Immature natural killer cell (primary cell): ENCODE measurements at regions not wholly inside any gene's neighbourhood (a gene's known extent, or its start where the extent isn't known, plus 50 kb on each side); places are given as distances from the start of the nearest gene placed in this dataset.

Source experiments
- DNase-seq, 3 donors: peaks; one replicate each; pipeline ENCODE4 v3.0.0; 2022; ENCODE audit warnings: mixed read lengths in 1 of 3
- H3K27ac Mint-ChIP-seq, 6 donors: one replicate each; pipeline ENCODE4 v1.8.0; 2020; ENCODE audit warnings: mixed read lengths in 6 of 6, mild to moderate bottlenecking in 5 of 6, inconsistent platforms in 4 of 6, moderate library complexity in 3 of 6
- H3K27me3 Mint-ChIP-seq, 3 donors: one replicate each; pipeline ENCODE4 v1.8.0; 2020 to 2021; ENCODE audit warnings: low read depth in 3 of 3, mild to moderate bottlenecking in 3 of 3, mixed read lengths in 3 of 3, moderate library complexity in 3 of 3, inconsistent platforms in 1 of 3
- H3K36me3 Mint-ChIP-seq, 3 donors: one replicate each; pipeline ENCODE4 v1.8.0; 2020; ENCODE audit warnings: mixed read lengths in 3 of 3, inconsistent platforms in 2 of 3, mild to moderate bottlenecking in 2 of 3
- H3K4me1 Mint-ChIP-seq, 2 donors: one replicate each; pipeline ENCODE4 v1.8.0; 2020; ENCODE audit warnings: inconsistent platforms in 2 of 2, mild to moderate bottlenecking in 2 of 2, mixed read lengths in 2 of 2, moderate library complexity in 1 of 2
- H3K4me3 Mint-ChIP-seq, 5 donors: one replicate each; pipeline ENCODE4 v1.8.0; 2020; ENCODE audit warnings: mild to moderate bottlenecking in 5 of 5, mixed read lengths in 5 of 5, inconsistent platforms in 3 of 5, moderate library complexity in 3 of 5
- H3K9me3 Mint-ChIP-seq, 6 donors: one replicate each; pipeline ENCODE4 v1.8.0; 2020; ENCODE audit warnings: mild to moderate bottlenecking in 6 of 6, mixed read lengths in 6 of 6, inconsistent platforms in 4 of 6, moderate library complexity in 3 of 6

DNA sequence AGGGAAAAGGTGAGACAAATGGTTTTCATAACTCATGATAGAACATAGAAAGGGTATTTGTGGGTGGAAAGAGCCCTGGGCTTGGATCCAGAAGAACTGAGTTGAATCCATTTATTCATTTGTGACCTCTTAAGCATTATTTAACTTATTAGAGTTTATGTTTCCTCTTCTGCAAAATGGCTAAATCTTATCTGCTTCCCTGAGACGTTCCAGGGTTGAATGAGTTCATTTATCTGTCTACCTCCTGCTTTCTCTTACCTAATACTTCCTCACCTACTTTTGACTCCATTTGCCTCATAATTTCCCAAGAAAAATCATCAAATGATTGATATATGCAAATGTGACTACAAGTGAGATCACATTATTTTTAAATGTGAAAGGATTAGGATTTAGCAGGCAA, 152.7 kb upstream of the GAS1 start:
- Mint-ChIP-seq H3K4me3 (no peak overlapping the region), H3K9me3 (no peaks in the 10 kb centered on the region), H3K4me1 (no peaks in the 10 kb centered on the region), H3K27me3 (peaks cover 0 to 3% (median 3%) of the 10 kb centered on the region in 3 donors), H3K36me3 (no peaks in the 10 kb centered on the region), H3K27ac (no peak overlapping the region)
- no peak for DNase-seq

DNA sequence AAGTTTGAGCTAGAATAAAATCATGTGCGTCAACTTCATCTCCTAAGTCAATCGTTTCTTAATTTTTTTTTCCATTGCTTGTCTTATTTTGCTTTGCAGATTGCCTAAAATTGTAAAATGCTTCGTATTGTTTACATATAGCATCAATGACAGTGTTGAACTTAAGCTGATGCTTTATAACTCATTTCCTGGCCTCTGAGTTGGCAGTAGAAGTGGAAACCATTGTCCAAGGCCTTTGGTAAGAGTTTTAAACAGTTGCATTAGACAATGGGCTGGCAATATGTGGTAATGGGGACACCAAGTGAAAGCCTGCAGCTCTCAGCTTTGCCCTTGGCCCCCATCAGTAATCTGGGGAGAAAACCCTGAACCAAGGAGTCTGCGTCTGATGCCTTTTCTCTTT, 154.8 kb upstream of the GAS1 start:
- Mint-ChIP-seq H3K4me1 (no peaks in the 10 kb centered on the region), H3K9me3 (no peaks in the 10 kb centered on the region), H3K27ac (no peak overlapping the region), H3K27me3 (peaks cover 3 to 5% (median 3%) of the 10 kb centered on the region in 3 donors), H3K4me3 (no peak overlapping the region), H3K36me3 (no peaks in the 10 kb centered on the region)
- no peak for DNase-seq

DNA sequence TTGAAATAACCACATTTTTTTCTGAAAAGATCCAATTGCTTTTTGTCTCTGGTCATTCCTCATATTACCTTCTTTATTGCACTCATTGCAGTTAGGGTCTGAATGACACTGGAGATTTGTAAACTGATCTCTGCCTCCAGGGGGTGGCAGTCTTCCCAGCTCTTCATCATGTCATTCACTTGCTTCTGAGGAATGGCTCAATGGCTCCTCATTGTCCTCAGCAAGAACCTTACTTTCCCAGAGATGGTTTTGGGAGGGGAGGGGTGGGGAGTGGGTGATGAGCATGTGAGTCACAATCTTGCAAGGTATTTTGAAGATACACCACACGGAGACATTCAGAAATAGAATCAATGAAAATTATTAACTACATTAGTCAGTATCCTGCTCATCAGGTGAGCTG, 159.8 kb upstream of the GAS1 start:
- Mint-ChIP-seq H3K27me3 (peaks cover 4 to 8% (median 7%) of the 10 kb centered on the region in 3 donors), H3K4me1 (no peaks in the 10 kb centered on the region)

DNA sequence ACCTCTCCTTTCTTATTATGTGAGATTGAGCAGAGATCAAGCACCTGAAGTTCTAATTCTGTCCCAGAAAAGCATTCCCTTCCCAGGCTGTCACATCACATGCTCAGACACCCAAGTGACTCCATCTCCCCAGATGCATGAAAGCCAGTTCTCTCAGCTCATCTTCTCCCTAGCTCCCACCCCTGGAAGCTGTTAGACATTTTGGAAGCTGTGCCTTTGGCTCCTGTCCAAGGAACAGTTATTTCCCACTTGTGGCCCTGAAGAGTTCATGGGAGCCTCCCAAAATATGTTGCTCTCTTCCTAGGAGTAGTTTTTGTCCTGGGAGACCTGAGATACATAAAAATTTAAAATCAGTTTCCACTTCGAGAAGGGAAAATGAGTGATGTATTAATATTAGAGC, 161.4 kb upstream of the GAS1 start:
- Mint-ChIP-seq H3K36me3 (no peaks in the 10 kb centered on the region), H3K27ac (no peak overlapping the region), H3K4me3 (no peak overlapping the region), H3K9me3 (peaks cover 0 to 7% (median under 1%) of the 10 kb centered on the region in 6 donors), H3K4me1 (no peaks in the 10 kb centered on the region), H3K27me3 (peaks cover 4 to 7% (median 5%) of the 10 kb centered on the region in 3 donors)
- DNase-seq: no peak

More for the DNA sequence above, 159.8 kb upstream of the GAS1 start:
- Mint-ChIP-seq H3K36me3 (no peaks in the 10 kb centered on the region), H3K4me3 (no peak overlapping the region), H3K27ac (no peak overlapping the region), H3K9me3 (peaks cover 0 to 7% (median 0%) of the 10 kb centered on the region in 6 donors)
- no peak for DNase-seq

DNA sequence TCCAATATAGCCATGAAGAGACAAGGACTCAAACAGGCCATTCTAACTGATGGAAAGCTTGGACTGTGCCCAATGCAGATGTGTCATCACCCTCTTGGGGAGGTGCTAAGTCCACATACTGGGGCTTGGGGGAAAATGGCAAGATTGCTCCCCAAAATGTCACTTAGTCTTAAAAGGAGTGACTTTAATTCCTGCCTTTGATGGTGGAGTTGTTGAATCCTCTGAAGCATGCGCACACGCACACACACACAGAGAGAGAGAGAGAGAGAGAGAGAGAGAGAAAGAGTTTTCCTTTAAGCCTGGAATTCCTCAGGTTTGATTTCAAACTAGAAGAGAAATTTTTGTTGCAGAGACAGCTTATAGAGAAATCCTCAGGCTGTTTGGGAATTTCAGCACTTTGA, 161.9 kb upstream of the GAS1 start:
- Mint-ChIP-seq H3K4me3 (no peak overlapping the region), H3K27ac (no peak overlapping the region), H3K4me1 (no peaks in the 10 kb centered on the region), H3K27me3 (peaks cover 4 to 7% (median 5%) of the 10 kb centered on the region in 3 donors), H3K9me3 (peaks cover 0 to 7% (median under 1%) of the 10 kb centered on the region in 6 donors), H3K36me3 (no peaks in the 10 kb centered on the region)
- no peak for DNase-seq

- no peaks in the 10 kb centered on the region for H3K4me1 Mint-ChIP-seq
- H3K9me3 Mint-ChIP-seq: peaks cover 0 to 7% (median under 1%) of the 10 kb centered on the region in 6 donors
- H3K36me3 Mint-ChIP-seq: no peaks in the 10 kb centered on the region
- no peak overlapping the region for H3K27ac Mint-ChIP-seq
- H3K4me3 Mint-ChIP-seq: no peak overlapping the region
- no peak for DNase-seq
- peaks cover 4 to 7% (median 5%) of the 10 kb centered on the region in 3 donors for H3K27me3 Mint-ChIP-seq
Measured at GRCh38 chr9:87109851-87110250, 162.5 kb upstream of the GAS1 start.

GRCh38 chr9:87111010-87111409, 163.7 kb upstream of the GAS1 start:
- Mint-ChIP-seq H3K36me3 (no peaks in the 10 kb centered on the region), H3K27ac (no peak overlapping the region), H3K4me3 (no peak overlapping the region), H3K4me1 (no peaks in the 10 kb centered on the region), H3K27me3 (peaks cover 4 to 5% (median 4%) of the 10 kb centered on the region in 3 donors), H3K9me3 (peaks cover 0 to 7% (median under 1%) of the 10 kb centered on the region in 6 donors)
- no peak for DNase-seq

- H3K9me3 Mint-ChIP-seq: peaks cover 0 to 7% (median under 1%) of the 10 kb centered on the region in 6 donors
- H3K27ac Mint-ChIP-seq: no peak overlapping the region
- H3K4me1 Mint-ChIP-seq: no peaks in the 10 kb centered on the region
Measured at GRCh38 chr9:87112656-87113055, 165.3 kb upstream of the GAS1 start.

GRCh38 chr9:87113874-87114273, 166.6 kb upstream of the GAS1 start:
- H3K27me3 Mint-ChIP-seq: peaks cover 1 to 9% (median 2%) of the 10 kb centered on the region in 3 donors
- peaks cover 0 to 7% (median under 1%) of the 10 kb centered on the region in 6 donors for H3K9me3 Mint-ChIP-seq
- H3K27ac Mint-ChIP-seq: no peak overlapping the region

More at GRCh38 chr9:87112656-87113055, 165.3 kb upstream of the GAS1 start:
- H3K4me3 Mint-ChIP-seq: no peak overlapping the region
- DNase-seq: no peak
- H3K27me3 Mint-ChIP-seq: peaks cover 2 to 9% (median 3%) of the 10 kb centered on the region in 3 donors
- H3K36me3 Mint-ChIP-seq: no peaks in the 10 kb centered on the region

GRCh38 chr9:87115785-87116184, 168.5 kb upstream of the GAS1 start:
- H3K9me3 Mint-ChIP-seq: peaks cover 0 to 6% (median under 1%) of the 10 kb centered on the region in 6 donors
- H3K4me1 Mint-ChIP-seq: no peaks in the 10 kb centered on the region
- no peak for DNase-seq
- H3K27ac Mint-ChIP-seq: no peak overlapping the region
- H3K36me3 Mint-ChIP-seq: no peaks in the 10 kb centered on the region
- no peak overlapping the region for H3K4me3 Mint-ChIP-seq
- H3K27me3 Mint-ChIP-seq: peaks cover 0 to 13% (median 0%) of the 10 kb centered on the region in 3 donors

More at GRCh38 chr9:87113874-87114273, 166.6 kb upstream of the GAS1 start:
- H3K4me3 Mint-ChIP-seq: no peak overlapping the region
- no peaks in the 10 kb centered on the region for H3K4me1 Mint-ChIP-seq
- DNase-seq: no peak
- no peaks in the 10 kb centered on the region for H3K36me3 Mint-ChIP-seq

- DNase-seq: no peak
- Mint-ChIP-seq H3K36me3 (no peaks in the 10 kb centered on the region), H3K27me3 (peaks cover 0 to 10% (median 2%) of the 10 kb centered on the region in 3 donors), H3K4me1 (no peaks in the 10 kb centered on the region), H3K27ac (no peak overlapping the region), H3K9me3 (peaks cover 0 to 7% (median 0%) of the 10 kb centered on the region in 6 donors), H3K4me3 (no peak overlapping the region)
Measured at GRCh38 chr9:87116492-87116891, 169.2 kb upstream of the GAS1 start.

DNA sequence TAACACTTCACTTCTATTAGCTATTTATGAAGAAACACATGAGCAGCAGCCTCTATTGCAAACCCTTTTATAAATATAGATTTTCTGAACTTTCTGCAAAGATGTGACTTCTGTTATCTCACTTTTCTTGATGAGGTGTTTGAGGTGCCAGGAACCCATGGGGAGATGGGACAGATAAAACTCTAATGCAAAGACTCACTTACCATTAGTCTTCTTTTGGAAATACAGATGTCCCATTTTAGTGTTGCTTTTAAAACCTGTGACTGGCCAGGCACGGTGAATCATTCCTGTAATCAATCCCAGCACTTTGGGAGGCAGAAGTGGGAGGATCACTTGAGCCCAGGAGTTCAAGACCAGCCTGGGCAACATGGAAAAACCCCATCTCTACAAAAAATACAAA, 171.3 kb upstream of the GAS1 start:
- H3K27me3 Mint-ChIP-seq: peaks cover 2 to 15% (median 7%) of the 10 kb centered on the region in 3 donors

DNA sequence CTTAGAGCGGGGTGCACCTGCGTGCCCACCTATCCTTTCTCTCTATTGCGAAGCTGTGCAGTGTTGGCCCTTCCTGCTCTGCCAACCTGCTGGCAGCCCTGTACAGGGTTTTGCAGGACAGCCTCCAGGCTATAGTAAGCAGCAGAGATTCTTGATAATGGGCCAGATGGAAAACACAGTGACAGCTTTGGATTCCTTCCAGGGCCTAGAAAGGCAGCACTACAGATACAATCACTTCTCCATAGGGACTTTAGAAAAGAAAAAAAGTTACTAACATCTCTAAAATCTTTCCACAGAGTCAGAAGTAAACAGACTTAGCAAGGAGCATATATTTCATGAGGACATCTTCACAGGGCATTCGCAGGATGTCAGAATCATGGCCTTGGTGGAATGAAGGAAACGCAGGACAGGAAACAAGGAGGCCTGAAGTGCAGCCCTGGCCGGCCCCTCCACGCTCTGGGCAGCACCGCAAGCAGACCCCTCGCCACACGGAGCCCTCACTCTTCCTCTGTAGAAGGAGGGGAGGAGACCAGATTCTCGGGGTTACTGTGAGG, 172.1 kb upstream of the GAS1 start:
- H3K4me1 Mint-ChIP-seq: no peaks in the 10 kb centered on the region
- no peaks in the 10 kb centered on the region for H3K36me3 Mint-ChIP-seq
- H3K9me3 Mint-ChIP-seq: peaks cover 0 to 5% (median 0%) of the 10 kb centered on the region in 6 donors
- no peak overlapping the region for H3K4me3 Mint-ChIP-seq
- H3K27me3 Mint-ChIP-seq: peaks cover 2 to 15% (median 9%) of the 10 kb centered on the region in 3 donors
- no peak overlapping the region for H3K27ac Mint-ChIP-seq
- DNase-seq: no peak

More for the DNA sequence above, 171.3 kb upstream of the GAS1 start:
- DNase-seq: no peak
- no peak overlapping the region for H3K27ac Mint-ChIP-seq
- no peak overlapping the region for H3K4me3 Mint-ChIP-seq
- H3K36me3 Mint-ChIP-seq: no peaks in the 10 kb centered on the region
- H3K9me3 Mint-ChIP-seq: peaks cover 0 to 5% (median 0%) of the 10 kb centered on the region in 6 donors
- H3K4me1 Mint-ChIP-seq: no peaks in the 10 kb centered on the region

DNA sequence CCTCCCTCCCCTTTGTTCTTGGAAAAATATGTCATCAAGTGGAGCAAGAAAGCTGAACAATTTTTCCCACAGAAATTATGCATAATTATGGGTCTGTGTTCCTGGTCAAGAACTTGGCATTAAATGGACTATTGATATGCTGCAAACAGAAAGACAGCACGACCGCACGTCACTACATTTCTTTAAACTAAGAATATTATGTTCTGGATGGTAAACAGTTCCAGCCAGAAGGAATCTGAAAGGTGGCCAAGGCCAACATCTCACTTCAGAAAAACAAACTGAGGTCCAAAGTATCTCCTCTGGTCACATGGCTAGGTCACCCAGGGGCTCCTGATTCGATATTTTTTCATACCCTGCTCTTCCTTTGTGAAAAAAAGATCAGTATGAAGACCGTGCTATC, 173.3 kb upstream of the GAS1 start:
- DNase-seq: no peak
- H3K36me3 Mint-ChIP-seq: no peaks in the 10 kb centered on the region
- peaks cover 0 to 5% (median 0%) of the 10 kb centered on the region in 6 donors for H3K9me3 Mint-ChIP-seq
- peaks cover 5 to 15% (median 11%) of the 10 kb centered on the region in 3 donors for H3K27me3 Mint-ChIP-seq
- H3K4me3 Mint-ChIP-seq: no peak overlapping the region
- no peaks in the 10 kb centered on the region for H3K4me1 Mint-ChIP-seq
- H3K27ac Mint-ChIP-seq: no peak overlapping the region
